ENCODE measurements at regions not wholly inside any gene's neighbourhood (a gene's known extent, or its start where the extent isn't known, plus 50 kb on each side); places are given as distances from the start of the nearest gene placed in this dataset.

- CTCF ChIA-PET = no interaction called here
- POLR2A ChIA-PET = no interaction called here
- no peak for DNase-seq (ENCODE audit: low read depth, low spot score)
- no peak for TF ChIP-seq CTCF (IDR thresholded peaks at IDR 0.05; ENCODE audit: insufficient read depth, low read length, missing control alignments)
- no peak overlapping the region for H3K4me3 ChIP-seq (ENCODE audit: low read depth, low read length)
These were observed 1637.8 kb downstream of the PLA2G4A start for GRCh38 chr1:188466539-188466938.

DNA sequence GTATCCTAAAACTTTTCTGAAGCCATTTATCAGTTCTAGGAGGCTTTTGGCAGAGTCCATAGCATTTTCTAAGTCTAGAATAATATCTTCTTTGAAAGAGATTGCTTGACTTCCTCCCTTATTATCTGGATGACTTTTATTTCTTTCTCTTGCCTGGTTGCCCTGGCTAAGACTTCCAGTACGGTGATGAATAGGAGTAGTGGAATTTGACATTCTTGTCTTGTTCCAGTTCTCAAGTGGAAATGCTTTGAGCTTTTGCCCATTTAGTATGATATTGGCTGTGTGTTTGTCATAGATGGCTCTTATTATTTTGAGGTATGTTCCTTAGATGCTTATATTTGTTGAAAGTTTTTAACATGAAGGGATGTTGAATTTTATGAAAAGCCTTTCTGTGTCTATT lies 1647.9 kb downstream of the PLA2G4A start:
- no peak overlapping the region for H3K4me3 ChIP-seq (ENCODE audit: low read depth, low read length)
- no peak for TF ChIP-seq CTCF (IDR thresholded peaks at IDR 0.05; ENCODE audit: insufficient read depth, low read length, missing control alignments)
- ChIA-PET CTCF (no interaction called here), POLR2A (interaction anchor here (0.6 kb wide), 1 partner anchor 43 kb away, joined by 3 read pairs; no protein-coding TSS in a partner anchor)
- DNase-seq (ENCODE audit: low read depth, low spot score) = no peak

- ChIA-PET CTCF (no interaction called here), POLR2A (no interaction called here)
- no peak overlapping the region for H3K4me3 ChIP-seq (ENCODE audit: low read depth, low read length)
- TF ChIP-seq CTCF (IDR thresholded peaks at IDR 0.05; ENCODE audit: insufficient read depth, low read length, missing control alignments) = no peak
- no peak for DNase-seq (ENCODE audit: low read depth, low spot score)
These were observed 1660.8 kb downstream of the PLA2G4A start for GRCh38 chr1:188489336-188490112.

GRCh38 chr1:188496506-188496905 lies 1667.8 kb downstream of the PLA2G4A start:
- ChIA-PET CTCF (no interaction called here), POLR2A (no interaction called here)
- no peak for DNase-seq (ENCODE audit: low read depth, low spot score)
- H3K4me3 ChIP-seq (ENCODE audit: low read depth, low read length) = no peak overlapping the region
- TF ChIP-seq CTCF (IDR thresholded peaks at IDR 0.05; ENCODE audit: insufficient read depth, low read length, missing control alignments) = no peak

DNA sequence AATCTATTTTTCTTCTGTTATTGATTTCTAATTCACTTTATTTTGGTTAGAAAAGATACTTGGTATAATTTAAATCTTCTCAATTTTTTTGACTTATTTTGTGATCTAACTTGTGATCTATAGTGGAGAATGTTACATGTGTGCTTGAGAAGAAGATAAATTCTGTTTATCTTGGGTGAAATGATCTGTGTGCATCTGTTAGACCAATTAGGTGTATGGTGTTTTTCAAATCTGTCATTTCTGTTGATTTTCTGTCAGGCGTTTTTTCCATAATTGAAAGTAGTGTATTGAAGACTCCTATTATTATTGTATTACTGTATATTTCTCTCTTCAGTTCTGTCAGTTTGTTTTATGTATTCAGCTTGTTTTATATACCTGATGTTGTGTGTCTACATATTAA lies 1668.3 kb downstream of the PLA2G4A start:
- CTCF ChIA-PET = no interaction called here
- POLR2A ChIA-PET = no interaction called here
- no peak overlapping the region for H3K4me3 ChIP-seq (ENCODE audit: low read depth, low read length)
- no peak for DNase-seq (ENCODE audit: low read depth, low spot score)
- no peak for TF ChIP-seq CTCF (IDR thresholded peaks at IDR 0.05; ENCODE audit: insufficient read depth, low read length, missing control alignments)

GRCh38 chr1:188499690-188500089 lies 1670.9 kb downstream of the PLA2G4A start:
- TF ChIP-seq CTCF (IDR thresholded peaks at IDR 0.05; ENCODE audit: insufficient read depth, low read length, missing control alignments) = no peak
- no peak for DNase-seq (ENCODE audit: low read depth, low spot score)
- POLR2A ChIA-PET = no interaction called here
- no peak overlapping the region for H3K4me3 ChIP-seq (ENCODE audit: low read depth, low read length)
- CTCF ChIA-PET = no interaction called here
